LNCAP (cell line): ENCODE measurements at regions not wholly inside any gene's neighbourhood (a gene's known extent, or its start where the extent isn't known, plus 50 kb on each side); places are given as distances from the start of the nearest gene placed in this dataset.

ENCODE experiments used
- TF ChIP-seq, protein P1 (sequence below): fragments of 450-650 bp; IDR thresholded peaks from 2 replicates; pipeline ENCODE4 v1.5.1; 2017; ENCODE audit warnings: mild to moderate bottlenecking

DNA sequence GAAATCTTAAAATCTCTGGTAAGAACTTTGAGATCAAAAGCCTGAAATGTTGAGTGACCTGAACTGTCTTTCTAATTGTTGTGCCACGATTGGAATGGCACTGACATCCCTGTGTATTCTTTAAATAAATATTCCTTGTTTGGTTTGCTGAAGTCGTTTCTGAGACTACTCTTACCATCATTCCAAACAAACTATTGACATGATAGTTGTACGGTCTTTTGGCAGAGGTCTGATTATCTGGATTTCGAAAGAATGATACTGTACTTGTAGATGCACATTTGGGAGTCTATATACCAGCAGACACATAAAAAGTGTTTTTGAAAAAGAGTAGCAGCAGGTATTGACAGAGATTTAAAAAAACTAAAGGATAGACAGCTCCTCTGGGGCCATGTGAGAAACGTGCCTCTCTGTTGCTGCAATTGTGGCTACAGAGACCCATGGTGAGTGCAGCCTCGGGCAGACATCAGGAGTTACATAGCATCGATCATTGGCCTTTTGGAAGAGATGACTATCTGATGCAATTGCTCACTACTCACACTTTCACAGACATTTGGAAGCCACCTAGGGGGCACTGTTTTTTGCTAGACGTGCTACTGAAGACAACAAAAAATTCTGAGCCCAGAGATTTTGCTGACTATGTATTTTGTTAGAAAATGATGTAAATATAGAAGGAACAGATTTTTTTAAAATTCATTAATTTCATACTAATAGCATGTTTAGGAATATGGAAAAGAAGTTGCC lies 464.5 kb downstream of the KCNT2 start:
- TF ChIP-seq, protein P1, sequence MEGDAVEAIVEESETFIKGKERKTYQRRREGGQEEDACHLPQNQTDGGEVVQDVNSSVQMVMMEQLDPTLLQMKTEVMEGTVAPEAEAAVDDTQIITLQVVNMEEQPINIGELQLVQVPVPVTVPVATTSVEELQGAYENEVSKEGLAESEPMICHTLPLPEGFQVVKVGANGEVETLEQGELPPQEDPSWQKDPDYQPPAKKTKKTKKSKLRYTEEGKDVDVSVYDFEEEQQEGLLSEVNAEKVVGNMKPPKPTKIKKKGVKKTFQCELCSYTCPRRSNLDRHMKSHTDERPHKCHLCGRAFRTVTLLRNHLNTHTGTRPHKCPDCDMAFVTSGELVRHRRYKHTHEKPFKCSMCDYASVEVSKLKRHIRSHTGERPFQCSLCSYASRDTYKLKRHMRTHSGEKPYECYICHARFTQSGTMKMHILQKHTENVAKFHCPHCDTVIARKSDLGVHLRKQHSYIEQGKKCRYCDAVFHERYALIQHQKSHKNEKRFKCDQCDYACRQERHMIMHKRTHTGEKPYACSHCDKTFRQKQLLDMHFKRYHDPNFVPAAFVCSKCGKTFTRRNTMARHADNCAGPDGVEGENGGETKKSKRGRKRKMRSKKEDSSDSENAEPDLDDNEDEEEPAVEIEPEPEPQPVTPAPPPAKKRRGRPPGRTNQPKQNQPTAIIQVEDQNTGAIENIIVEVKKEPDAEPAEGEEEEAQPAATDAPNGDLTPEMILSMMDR: no peak

DNA sequence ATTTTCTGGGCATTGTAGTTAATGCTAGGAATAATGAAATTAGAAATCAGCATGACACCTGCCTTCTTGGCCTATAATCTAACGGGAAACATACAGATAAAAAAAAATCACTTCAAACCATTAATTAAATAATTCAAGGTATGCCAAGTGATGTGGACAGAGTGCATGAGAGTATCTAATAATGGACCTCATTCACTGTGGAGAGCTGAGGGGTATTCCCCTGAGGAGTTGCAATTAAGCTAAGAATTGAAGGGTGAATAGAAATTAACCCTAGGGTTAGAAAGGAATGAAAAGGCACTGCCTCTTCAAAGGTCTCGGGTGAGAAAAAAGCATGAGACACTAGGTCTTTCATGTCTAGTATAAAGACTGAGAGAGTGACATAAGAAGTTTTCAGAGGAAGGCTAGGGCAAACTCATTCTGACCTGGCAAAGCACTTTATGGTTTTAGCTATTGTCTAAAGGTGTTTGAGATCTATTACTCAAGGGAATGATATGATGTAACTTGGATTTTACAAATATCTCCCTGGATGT lies 466.1 kb downstream of the KCNT2 start:
- TF ChIP-seq, protein P1: no peak

DNA sequence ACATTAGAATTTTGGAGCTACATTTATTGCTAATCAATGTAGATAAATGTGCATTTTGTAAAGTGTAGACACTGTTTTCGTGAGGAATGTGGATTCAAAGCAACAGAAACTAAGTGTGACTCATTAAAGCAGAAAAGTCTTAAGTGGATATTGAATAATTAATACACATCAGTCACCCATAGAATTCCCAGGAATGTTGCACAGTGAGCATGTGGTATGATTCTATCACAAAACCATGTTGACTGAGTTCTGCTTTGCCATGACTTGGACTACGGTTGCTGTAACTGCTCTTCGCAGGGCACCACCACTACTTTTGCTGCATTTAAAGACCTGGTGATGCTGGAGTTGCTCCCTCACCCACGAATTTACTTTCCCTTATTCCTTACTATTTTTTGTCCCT lies 471.8 kb downstream of the KCNT2 start:
- TF ChIP-seq, protein P1: no peak

DNA sequence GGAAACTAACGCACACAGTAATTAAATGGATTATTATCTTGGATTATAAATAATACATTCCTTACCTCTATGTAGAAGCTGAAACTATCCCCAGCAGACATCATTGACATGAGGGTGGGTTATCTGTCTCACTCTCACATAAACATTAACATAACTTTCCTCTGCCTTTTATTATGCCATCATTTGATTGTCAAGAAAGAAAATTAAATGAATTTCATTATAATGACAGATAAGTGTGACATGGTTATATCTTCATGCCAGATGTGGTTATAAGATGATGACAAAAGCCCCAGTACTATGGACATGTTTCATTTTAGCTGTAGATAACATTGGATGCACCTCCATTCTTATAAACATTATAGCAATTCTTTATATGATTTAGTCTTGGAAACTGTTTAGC lies 476.5 kb downstream of the KCNT2 start:
- TF ChIP-seq, protein P1: no peak

DNA sequence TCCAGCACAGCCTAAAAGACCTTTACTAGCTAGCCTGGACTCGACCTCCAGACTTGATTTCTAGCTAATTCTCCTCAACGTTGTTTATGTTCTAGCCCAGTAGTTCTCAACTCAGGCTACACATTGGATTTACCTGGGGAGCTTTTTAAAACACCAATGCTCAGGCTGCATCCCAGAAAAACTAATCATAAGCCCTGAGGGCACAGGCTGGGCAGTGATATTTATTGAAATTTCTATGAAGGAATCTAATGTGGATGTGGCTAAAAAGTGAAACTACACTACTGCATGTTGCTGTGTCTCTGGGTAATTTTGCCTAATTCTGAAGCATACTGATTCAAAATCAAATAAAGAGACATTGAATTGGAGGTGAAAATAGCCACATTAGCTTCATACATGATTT lies 479.4 kb downstream of the KCNT2 start:
- TF ChIP-seq, protein P1: no peak

DNA sequence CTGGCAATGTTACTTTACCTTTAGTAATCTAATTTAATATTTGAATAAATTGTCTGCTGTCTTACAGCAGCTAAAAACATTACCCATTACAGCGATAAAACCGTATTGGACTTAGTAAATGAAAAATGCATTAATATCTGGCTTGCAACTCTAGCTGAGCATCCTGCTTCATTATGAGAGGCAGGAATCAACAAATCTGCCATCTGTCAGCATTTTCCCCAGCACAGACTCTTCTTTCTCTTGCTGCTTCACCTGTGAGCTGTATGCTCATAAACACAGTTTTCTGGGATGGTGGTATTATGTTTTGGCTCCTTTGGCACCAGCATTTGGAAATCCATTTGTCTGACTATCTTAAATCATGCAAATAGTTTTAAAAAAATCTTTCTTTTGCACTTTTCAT lies 487.1 kb downstream of the KCNT2 start:
- TF ChIP-seq, protein P1: no peak

DNA sequence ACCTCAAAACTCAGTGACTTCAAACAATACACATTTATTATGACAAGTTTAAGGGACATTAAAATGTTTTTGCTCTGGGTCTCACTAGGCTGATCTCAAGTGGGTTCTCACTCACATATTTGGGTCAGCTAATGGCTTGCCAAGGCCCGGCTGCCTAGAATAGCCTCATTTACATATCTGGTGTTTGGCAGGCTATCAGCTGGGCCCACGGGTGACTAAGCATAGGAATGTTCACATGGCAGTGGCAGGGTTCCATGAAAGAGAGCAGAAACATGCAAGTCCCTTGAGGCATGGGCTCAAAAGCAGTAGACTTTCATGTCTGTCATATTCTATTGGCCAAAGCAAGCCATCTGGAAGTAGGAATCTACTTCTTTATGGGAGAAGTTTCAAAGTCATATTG lies 492.6 kb downstream of the KCNT2 start:
- TF ChIP-seq, protein P1: no peak
